Right lobe of liver (tissue), 4 donors: ENCODE measurements at regions not wholly inside any gene's neighbourhood (a gene's known extent, or its start where the extent isn't known, plus 50 kb on each side); places are given as distances from the start of the nearest gene placed in this dataset.

ENCODE experiments used
- POLR2A ChIP-seq: fragments of 450-650 bp; IDR thresholded peaks from one replicate; pipeline ENCODE4 v1.6.1; 2017; ENCODE audit warnings: antibody characterized with exemption, mild to moderate bottlenecking
- TF ChIP-seq, protein P1 (sequence below), 4 donors: fragments of 200-600 bp in 3 of 4; fragments of 450-650 bp in 1 of 4; IDR thresholded peaks; one replicate each; pipeline versions ENCODE4 v1.5.1 to v1.8.0; 2016 to 2022; ENCODE audit warnings: antibody characterized with exemption in 4 of 4, mild to moderate bottlenecking in 2 of 4
- donor health status: DM: no; HTN: no; CAD: no.
- donor health status: DM: no; HTN: no; CAD: no.
- donor health status: DM: no; HTN: yes; CAD: no.

DNA sequence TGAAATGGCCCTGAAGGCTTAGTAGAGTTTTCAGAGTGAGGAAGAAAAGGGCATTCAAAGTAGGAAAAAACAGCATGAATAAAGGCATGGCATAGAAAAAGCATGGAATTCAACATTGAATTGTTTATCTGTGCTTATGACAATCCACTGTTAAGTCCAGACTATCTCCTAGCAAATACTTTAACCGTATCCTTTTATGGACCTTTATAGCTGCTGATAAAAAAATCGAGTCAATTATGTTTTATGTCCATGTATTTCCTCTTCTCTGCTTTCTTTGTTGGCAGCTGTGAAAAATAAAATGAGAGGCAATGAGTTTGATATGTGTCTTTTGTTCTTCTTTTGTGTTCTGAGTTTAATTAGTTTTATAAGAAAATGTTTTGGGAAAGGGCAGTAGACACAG is 70.4 kb downstream of the TDRD15 start:
- no peak for TF ChIP-seq POLR2A
- TF ChIP-seq, protein P1, sequence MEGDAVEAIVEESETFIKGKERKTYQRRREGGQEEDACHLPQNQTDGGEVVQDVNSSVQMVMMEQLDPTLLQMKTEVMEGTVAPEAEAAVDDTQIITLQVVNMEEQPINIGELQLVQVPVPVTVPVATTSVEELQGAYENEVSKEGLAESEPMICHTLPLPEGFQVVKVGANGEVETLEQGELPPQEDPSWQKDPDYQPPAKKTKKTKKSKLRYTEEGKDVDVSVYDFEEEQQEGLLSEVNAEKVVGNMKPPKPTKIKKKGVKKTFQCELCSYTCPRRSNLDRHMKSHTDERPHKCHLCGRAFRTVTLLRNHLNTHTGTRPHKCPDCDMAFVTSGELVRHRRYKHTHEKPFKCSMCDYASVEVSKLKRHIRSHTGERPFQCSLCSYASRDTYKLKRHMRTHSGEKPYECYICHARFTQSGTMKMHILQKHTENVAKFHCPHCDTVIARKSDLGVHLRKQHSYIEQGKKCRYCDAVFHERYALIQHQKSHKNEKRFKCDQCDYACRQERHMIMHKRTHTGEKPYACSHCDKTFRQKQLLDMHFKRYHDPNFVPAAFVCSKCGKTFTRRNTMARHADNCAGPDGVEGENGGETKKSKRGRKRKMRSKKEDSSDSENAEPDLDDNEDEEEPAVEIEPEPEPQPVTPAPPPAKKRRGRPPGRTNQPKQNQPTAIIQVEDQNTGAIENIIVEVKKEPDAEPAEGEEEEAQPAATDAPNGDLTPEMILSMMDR (IDR thresholded peaks at IDR 0.05), result no peak
